HG03066 (cell line): ENCODE measurements at regions not wholly inside any gene's neighbourhood (a gene's known extent, or its start where the extent isn't known, plus 50 kb on each side); places are given as distances from the start of the nearest gene placed in this dataset.

ENCODE experiments used
- ATAC-seq: cut with Tn5 transposase; IDR thresholded peaks from one replicate; pipeline ENCODE4 v1.9.1; 2021; ENCODE audit warnings: low read depth; ENCODE audit not compliant: unreplicated experiment

DNA sequence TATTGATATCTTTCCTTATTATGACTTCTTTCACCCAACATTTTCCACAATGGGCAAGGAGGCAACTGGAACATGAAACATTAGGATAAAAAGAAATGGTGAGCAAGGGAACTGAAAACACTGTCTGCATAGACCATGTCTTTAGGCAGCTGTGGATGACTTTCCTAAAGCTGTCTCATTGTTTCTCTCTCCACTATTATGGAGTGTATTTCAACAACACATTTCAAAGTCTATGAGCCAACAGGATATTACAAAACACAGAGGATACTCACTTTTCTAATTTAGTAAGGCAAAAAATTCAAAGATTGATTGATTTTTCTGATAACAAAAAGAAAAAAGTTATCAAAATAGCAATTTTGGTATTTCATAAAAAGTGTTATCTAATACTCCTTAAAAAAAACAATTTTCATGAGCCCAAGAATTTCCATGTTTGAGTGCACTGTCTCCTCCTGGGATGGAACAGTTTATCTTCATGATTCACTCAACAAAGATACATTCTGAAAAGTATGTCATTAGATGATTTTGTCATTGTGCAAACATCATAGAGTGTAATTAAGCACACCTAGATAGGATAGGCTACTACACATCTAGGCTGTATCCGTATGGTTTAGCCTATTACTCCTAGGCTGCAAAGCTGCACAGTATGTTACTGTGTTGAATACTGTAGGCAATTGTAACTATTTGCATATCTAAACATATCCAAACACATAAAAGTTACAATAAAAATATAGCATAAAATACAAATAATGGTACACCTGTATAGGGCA is 1568.4 kb downstream of the SLITRK5 start:
- ATAC-seq, result no peak

GRCh38 chr13:89255844-89256406 is 1584.8 kb downstream of the SLITRK5 start:
- ATAC-seq, result no peak

- no peak for ATAC-seq
Measured at GRCh38 chr13:89267734-89268133, 1596.6 kb downstream of the SLITRK5 start.

- ATAC-seq, result no peak
Measured at GRCh38 chr13:89269737-89270136, 1598.6 kb downstream of the SLITRK5 start.

- ATAC-seq, result no peak
Measured at GRCh38 chr13:89270736-89271135, 1599.6 kb downstream of the SLITRK5 start.

DNA sequence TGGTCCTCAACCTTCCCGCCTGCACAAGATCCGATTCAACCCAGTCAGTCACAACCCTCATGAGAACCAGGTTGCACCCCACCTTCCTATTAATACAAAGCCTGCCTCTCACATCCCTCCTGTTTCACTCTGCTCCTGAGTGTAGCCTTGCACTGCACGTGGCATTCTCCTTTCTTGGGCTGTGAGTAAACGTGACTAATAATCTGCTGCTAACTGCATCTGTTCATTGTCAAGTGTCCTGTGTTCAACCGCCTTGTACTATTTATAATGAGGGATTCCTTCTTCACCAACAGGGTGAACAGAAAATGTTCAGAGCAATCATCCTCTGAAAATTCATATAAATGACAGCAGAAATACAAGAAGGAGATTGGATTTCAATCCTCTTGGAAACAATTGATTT is 1608.2 kb downstream of the SLITRK5 start:
- no peak for ATAC-seq

DNA sequence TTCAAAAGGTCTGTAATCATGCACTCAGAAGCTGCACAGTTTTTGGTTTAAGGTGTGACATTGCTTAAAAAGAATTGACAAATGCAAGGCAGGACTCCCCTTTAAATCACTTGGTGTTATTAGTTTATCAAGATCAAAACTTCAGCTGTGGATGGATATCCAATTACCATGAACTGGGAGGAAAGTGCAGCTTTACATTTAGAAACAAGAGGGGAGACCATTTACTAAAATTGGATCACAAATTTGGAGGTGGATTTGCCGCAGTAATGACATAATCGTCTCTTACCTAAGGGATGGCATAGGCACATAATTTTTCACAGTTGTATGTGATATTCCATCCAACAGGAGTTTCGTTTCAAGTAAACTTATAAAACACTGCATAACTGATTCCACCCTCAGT is 1610.2 kb downstream of the SLITRK5 start:
- ATAC-seq, result no peak

DNA sequence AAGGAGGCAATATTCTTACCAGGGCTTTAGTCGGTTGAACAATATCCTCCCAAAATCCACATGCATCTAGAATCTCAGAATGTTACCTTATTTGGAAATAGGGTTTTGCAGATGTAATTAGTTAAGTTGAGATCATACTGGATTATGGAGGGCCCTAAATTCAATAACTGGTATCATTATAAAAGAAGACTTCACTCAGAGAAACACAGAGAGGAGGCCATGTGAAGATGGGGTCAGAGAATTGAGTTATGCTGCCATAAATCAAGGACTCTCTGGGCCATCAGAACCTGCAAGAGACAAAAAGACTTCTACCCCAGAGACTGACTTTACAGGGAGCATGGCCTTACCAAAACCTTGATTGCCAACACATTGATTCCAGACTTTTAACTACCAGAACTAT is 1611.1 kb downstream of the SLITRK5 start:
- no peak for ATAC-seq

DNA sequence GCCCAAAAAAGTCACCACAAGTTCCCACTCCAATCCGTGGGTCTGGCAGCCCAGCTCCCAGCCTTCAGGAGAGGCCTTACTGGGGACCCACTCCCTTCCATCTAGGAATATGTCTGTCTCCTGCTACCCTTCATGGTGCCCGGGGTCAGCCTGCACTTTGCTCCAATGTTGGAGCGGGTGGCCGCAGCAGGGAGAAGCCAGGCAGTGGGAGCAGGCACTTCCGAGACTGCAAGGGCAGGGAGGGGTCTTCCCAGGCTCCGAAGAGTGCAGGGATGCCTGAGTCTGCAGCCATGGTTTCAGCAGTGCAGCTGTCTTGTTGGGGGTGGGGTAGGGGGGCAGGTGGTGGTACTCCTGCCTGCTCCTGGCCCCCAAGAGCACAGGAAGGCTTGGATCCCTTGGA is 1616.2 kb downstream of the SLITRK5 start:
- ATAC-seq, result no peak

DNA sequence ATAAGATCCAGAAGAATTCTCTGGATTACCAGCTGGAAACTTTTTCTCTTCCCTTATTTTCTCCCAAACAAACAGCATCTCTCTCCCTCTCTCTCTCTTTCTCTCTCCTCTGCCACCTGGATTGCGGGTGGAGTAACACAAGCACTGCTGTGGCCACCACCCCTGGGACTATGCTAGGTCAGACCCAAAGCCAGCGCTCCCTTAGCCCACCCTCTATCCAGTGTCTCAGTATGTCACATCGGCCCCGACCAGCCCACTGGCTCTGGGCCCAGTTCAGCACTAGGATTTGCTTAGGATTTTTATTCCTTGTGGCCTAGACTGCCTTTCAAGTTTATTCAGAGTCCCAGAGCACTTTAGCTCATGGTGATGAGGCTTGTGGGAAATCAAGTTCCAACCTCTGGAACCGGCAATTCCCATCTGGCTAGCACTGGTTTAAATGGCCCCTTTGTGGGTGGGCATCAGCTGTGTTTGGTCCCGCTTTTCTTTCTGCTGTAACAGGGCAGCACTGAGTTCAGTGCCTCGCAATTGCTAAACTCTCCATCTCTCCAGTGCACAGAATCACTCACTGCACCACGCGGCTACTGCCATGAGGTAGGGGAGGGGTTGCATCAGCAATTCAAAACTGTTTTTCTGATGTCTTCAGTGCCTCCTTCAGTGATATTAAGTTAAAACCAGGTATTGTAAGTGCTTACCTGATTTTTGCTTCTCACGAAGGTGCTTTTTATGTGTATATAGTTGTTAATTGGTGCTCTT is 1623.1 kb downstream of the SLITRK5 start:
- ATAC-seq, result no peak

GRCh38 chr13:89307278-89307677 is 1636.1 kb downstream of the SLITRK5 start:
- ATAC-seq, result no peak

DNA sequence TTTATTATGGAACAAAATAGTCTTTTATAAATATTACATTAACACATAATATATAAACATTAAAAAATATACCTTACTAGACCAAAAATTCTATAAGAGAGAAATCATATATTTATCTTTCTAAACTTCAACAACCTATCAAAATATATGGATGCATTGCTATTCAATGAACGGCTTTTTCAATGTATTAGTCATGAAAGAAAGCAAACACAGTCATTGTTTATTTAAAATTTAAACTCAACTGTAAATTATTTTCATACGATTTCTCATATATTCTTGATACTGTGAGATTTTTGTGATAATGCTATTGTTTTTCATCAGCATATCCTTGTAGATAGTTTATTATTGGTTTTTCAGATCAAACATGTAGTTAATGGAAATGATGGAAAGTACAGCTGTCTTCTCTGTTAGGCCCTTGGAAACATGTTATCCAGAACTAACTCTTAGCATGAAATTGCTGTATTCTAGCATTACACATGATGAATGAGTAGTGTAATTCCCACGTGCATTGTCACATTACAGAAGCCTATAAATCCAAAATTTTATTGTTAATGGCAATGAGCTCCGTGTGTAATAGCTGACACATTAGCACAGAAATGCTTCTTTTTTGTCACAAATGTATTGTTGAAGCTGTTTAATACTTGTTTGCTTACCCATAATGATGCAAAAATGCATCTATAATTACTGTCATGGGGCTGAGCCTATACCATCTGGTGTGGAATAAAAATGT is 1639.9 kb downstream of the SLITRK5 start:
- ATAC-seq, result no peak

DNA sequence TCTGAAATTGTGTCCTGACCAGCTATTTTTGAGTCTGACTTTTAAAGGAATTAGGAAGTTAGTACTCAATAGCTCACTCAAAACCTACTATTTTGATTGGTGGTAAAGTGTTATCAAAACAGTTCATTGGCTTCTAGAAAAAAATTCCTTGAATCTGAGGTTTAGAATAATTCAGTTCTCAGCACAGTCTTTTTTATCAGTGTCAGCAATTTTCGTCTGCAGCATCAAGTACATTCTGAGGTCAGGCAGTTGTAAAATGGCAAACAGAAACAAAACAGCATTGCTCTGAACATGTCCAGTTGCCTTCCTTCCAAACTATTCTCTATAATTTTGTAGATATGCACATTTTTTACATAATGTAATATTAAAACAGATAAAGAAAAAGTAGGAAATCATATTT is 1644.1 kb downstream of the SLITRK5 start:
- ATAC-seq, result no peak

GRCh38 chr13:89322466-89322865 is 1651.3 kb downstream of the SLITRK5 start:
- ATAC-seq, result no peak

GRCh38 chr13:89324582-89324981 is 1653.4 kb downstream of the SLITRK5 start:
- no peak for ATAC-seq

- ATAC-seq, result no peak
Measured at GRCh38 chr13:89343165-89343564, 1672.0 kb downstream of the SLITRK5 start.

GRCh38 chr13:89352384-89352783 is 1681.2 kb downstream of the SLITRK5 start:
- no peak for ATAC-seq

- ATAC-seq, result no peak
Measured at GRCh38 chr13:89361909-89362308, 1690.7 kb downstream of the SLITRK5 start.

- no peak for ATAC-seq
Measured at GRCh38 chr13:89363144-89363543, 1692.0 kb downstream of the SLITRK5 start.

DNA sequence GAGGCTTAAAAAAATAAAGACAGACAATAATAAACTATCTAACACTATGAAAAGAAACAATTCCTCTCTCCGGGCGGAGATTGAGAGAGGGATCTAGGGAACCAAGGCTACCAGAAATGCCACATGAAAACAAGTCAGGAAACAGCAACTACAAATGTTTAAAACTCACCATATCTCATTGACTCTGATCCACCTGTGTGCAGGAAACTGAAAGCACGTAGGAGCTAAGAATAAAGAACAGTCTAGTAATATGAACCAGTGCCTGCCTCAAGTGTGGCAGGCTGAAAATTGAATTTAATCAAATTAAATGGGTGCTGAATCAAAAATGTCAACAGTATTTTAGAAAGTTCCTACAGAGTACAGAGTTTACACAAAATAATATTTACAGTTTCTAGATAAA is 1701.0 kb downstream of the SLITRK5 start:
- ATAC-seq, result no peak

- no peak for ATAC-seq
Measured at GRCh38 chr13:89375839-89376238, 1704.7 kb downstream of the SLITRK5 start.
